RWPE2 (cell line): ENCODE measurements at regions not wholly inside any gene's neighbourhood (a gene's known extent, or its start where the extent isn't known, plus 50 kb on each side); places are given as distances from the start of the nearest gene placed in this dataset.

Source experiments
- ATAC-seq: fragments of 200-7000 bp; cut with Tn5 transposase; 3 replicates; pipeline ENCODE4 v1.9.1; 2021; ENCODE audit warnings: low read depth
- DNase-seq: peaks from one replicate; pipeline ENCODE4 v3.0.0-alpha.2; 2020; ENCODE audit warnings: low spot score
- H3K27ac ChIP-seq: fragments of 450-650 bp; 2 replicates; pipeline ENCODE4 v1.5.1; 2017; ENCODE audit warnings: mild to moderate bottlenecking; ENCODE audit not compliant: poor library complexity, severe bottlenecking
- H3K27me3 ChIP-seq: fragments of 250-450 bp; sonication (Bioruptor Pico); 2 replicates; pipeline ENCODE4 v1.5.1; 2021; ENCODE audit warnings: mild to moderate bottlenecking, moderate library complexity; ENCODE audit not compliant: insufficient read depth, poor library complexity, severe bottlenecking
- H3K36me3 ChIP-seq: fragments of 250-450 bp; sonication (Bioruptor Pico); 2 replicates; pipeline ENCODE4 v1.5.1; 2020; ENCODE audit warnings: low read depth, mild to moderate bottlenecking, moderate library complexity
- H3K4me1 ChIP-seq: fragments of 250-450 bp; sonication (Bioruptor Pico); 2 replicates; pipeline ENCODE4 v1.5.1; 2021; ENCODE audit warnings: mild to moderate bottlenecking, moderate library complexity; ENCODE audit not compliant: insufficient read depth, poor library complexity, severe bottlenecking
- H3K4me3 ChIP-seq: fragments of 250-450 bp; sonication (Bioruptor Pico); 2 replicates; pipeline ENCODE4 v1.5.1; 2021; ENCODE audit warnings: mild to moderate bottlenecking, moderate library complexity; ENCODE audit not compliant: severe bottlenecking
- H3K9me3 ChIP-seq: fragments of 250-450 bp; sonication (Bioruptor Pico); 2 replicates; pipeline ENCODE4 v1.5.1; 2021; ENCODE audit warnings: mild to moderate bottlenecking, moderate library complexity; ENCODE audit not compliant: severe bottlenecking
- CTCF ChIP-seq: fragments of 450-650 bp; IDR thresholded peaks from one replicate; pipeline ENCODE4 v1.5.1; 2017; ENCODE audit warnings: mild to moderate bottlenecking, moderate library complexity; ENCODE audit not compliant: poor library complexity, severe bottlenecking

- no peak overlapping the region for H3K4me3 ChIP-seq
- no peaks in the 10 kb centered on the region for H3K27me3 ChIP-seq
- H3K36me3 ChIP-seq, result no peaks in the 10 kb centered on the region
- DNase-seq (no peak), ATAC-seq (no peak)
- no peak for TF ChIP-seq CTCF
- H3K9me3 ChIP-seq, result peaks cover 21% of the 10 kb centered on the region
- no peak overlapping the region for H3K27ac ChIP-seq
- H3K4me1 ChIP-seq, result no peaks in the 10 kb centered on the region
Measured at GRCh38 chr16:35931722-35932121, 2472.3 kb downstream of the TP53TG3F start.
